ENCODE measurements at regions not wholly inside any gene's neighbourhood (a gene's known extent, or its start where the extent isn't known, plus 50 kb on each side); places are given as distances from the start of the nearest gene placed in this dataset.
"Not testable (repeated sequence)": the region's sequence is repeated elsewhere in the genome, so short reads cannot be mapped to it uniquely, and the experiment has no call there.

DNA sequence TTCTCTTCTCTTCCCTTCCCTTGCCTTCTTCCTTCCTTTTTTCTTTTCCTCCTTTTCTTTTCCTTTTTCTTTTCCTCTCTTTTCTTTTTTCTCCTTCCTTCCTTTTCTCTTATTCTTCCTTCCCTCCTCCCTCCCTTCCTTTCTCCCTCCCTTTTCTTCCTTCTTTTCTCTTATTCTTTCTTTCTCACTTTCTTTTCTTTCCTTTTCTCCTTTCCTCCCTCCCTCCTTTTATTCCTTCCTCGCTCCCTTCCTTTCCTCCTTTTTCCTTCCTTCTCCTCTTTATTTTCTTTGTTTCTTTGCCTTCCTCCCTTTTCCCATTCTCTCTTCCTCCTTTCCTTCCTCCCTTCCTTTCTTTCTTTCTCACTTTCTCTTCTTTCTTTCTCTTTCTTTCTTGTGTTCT lies 146.1 kb downstream of the ZNF92 start:
- DNase-seq, result not testable (repeated sequence)

DNA sequence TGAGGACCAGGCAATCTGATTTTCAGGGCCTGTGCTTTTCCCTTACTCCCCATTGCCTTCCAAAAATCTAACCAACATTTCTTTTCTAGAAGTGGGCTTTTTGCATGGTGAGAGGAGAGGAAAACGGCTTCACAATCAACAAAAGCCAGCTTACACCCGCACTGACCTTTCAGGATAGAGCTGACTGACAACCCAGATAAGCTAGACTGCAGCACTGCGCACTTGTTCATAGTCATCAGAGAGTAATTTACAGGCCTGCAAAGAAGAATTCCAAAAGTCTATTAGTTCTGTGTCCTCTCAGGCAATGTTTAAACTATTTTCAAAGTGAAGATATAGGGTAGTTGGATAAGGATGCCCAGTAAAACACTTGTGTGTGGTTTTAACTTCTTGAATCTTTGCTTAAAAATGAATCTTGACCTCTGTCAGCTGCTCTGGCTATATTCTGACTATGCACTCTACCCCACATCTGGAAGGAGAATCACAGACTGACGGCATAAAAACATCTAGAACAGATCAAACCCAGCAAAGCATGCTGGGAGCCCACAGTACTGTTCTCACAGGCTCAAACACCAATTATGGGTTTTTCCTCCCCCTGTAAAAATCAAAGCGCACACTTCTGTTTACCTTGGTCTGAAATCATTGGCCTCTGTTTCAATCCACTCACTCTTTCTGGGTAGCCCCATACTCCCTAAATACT lies 172.0 kb downstream of the ZNF92 start:
- DNase-seq, result not testable (repeated sequence)

DNA sequence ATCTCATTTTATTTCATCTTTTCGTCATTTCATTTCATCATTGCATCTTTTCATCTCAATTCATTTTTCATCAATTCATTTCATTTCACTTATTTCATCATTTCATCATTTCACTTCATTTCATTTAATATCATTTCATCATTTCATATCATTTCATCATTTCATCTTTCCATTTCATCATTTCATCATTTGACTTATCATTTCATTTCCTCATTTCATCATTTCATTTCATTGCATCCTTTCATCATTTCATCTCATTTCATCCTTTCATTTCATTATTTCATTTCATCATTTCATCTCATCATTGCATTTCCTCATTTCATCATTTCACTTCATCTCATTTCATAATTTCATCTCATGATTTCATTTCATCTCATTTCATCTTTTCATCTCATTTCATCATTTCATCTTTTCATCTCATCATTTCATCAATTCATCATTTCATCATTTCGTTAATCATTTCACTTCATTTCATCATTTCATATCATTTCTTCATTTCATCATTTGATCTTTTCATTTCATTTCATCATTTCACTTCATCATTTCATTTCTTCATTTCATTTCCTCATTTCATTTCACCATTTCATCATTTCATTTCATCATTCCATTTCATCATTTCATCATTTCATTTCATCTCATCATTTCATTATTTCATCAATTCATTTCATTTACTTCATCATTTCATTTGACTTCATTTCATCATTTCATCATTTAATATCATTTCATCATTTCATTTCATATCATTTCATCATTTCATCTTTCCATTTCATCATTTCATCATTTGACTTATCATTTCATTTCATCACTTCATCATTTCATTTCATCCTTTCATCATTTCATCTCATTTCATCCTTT lies 176.2 kb downstream of the ZNF92 start:
- not testable (repeated sequence) for DNase-seq

DNA sequence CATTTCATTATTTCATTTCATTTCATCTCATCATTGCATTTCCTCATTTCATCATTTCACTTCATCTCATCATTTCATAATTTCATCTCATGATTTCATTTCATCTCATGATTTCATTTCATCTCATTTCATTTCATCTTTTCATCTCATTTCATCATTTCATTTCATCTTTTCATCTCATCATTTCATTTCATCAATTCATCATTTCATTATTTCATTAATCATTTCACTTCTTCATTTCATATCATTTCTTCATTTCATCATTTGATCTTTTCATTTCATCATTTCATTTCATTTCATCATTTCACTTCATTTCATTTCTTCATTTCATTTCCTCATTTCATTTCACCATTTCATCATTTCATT lies 176.8 kb downstream of the ZNF92 start:
- DNase-seq, result not testable (repeated sequence)

DNA sequence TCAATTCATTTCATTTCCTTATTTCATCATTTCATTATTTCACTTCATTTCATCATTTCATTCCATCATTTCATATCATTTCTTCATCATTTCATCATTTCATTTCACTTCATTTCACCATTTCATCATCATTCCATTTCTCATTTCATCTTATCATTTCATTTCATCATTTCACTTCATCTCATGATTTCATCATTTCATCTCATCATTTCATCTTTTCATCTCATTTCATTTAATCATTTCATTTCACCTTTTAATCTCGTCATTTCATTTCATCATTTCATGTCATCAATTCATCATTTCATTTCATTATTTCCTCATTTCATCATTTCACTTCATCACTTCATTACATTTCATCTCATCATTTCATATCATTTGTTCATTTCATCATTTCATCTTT lies 177.4 kb downstream of the ZNF92 start:
- not testable (repeated sequence) for DNase-seq

DNA sequence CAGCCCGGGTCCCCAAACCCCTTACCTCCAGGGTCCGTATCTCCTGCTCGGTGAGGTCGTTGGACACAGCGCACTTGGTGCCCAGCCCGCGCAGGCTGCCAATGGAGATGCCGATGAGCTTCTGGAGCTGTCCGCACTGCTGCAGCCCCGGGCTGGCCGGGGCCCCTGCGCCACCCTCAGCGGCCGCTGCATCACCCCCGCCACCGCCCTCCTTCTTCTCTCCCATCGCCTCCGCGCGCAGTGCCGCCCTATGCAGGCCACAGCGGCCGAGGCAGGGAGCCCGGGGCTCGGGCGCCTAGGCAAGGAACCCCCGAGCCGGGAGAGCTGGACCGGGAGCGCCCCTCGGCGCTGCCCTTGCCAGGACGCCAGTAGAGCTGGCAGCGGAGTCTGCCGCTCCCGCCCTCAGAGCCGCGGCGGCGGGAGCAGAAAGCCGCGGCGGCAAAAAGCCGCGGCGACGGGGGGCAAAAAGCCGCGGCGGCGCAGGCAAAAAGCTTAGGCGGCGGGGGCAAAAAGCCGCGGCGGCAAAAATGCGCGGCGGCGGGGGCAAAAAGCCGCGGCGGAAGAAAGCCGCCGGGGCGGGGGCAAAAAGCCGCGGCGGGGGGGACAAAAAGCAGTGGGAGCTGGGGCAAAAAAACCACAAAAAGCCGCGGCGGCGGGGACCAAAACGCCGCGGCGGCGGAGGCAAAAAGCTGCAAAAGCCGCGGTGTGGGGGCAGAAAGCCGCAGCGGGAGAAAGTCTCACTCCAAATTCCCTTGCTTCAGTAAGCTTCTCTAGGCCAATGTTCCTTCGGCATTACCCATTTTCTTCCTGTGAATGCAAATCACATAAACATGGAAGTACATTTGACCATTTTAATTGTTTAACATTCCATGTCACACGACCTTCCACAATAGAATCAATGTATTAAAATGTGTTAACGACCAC lies 181.2 kb downstream of the ZNF92 start:
- not testable (repeated sequence) for DNase-seq

DNA sequence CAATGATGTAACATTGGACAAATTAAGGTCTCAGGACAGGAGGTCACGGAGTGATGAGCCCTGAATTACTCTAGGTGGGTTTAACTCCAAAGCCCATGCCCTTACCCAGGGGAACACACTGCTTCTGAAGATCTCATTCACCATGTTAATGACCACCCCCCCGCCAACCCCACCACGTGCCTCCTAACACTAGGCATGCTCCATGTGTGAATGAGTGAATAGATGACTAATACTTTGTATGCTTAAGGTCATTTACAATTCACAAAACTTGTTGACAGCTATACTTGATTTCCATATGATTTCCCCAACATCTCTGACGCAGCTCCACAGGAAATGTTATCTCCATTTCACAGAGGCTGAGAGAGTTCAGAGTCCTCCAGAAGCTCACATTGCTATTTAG lies 184.9 kb downstream of the ZNF92 start:
- not testable (repeated sequence) for DNase-seq

DNA sequence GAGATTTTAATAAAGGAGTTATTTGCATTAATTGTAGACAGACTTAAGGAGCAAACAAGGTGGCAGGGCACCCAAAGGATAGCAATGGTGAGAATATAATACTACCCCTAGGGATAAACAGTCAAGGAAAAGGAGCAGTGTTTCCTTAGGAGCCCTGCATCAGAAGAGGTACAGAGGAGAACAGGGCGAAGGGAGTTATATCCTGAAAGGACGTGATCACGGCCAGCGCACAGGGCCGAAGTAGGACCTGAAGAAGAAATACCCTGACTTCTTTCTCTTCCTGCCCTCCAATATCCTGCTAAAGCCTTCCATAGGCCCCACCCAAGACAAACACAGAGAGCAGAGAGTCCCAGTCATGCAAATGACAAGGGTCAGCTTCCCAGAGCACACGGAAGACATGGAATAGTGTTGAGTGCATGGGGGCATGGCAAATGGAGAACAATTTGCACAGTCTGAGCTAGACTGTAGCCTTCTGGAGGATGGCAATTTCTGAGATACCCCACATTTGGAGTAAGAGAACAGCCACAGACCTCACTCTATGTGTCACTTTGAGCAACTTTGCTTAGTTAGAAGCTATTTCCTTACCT lies 188.2 kb downstream of the ZNF92 start:
- DNase-seq, result not testable (repeated sequence)

DNA sequence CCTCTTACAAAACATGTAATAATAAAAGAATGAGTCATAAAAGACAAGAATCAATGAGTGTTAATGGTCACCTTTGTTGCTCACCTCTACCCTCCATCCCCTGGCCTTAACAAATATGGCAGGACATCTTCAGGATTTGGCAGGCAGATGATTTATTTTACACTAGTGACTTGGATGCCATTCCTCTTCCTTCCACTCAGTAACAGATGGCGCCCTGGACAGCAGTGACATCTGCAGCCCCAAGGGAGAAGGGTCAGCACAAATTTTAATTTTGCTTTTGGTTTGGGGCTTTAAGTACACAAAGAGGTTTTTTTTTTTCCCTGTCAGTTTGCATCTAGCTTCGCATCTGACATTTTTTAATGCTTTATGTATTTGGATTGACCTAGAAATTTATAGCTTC lies 188.9 kb downstream of the ZNF92 start:
- not testable (repeated sequence) for DNase-seq

DNA sequence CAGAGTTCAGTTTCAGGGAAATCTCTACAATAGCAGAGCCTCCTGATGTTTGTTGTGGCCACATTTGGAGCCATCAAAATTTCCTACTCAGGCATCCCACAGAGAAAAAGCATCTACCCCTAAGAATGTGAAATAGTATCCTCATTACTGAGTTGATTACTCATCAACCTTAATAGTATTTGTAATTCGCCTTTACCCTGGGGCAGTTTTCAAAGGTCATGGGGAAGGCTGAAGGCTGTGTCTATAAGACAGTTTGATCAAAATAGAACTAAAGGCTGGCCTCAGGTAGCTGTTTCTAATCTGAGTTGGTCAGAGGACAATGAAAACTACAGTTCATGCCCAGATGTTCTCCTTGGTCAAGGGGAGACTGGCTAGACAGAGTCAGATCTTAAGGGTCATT lies 189.7 kb downstream of the ZNF92 start:
- not testable (repeated sequence) for DNase-seq

DNA sequence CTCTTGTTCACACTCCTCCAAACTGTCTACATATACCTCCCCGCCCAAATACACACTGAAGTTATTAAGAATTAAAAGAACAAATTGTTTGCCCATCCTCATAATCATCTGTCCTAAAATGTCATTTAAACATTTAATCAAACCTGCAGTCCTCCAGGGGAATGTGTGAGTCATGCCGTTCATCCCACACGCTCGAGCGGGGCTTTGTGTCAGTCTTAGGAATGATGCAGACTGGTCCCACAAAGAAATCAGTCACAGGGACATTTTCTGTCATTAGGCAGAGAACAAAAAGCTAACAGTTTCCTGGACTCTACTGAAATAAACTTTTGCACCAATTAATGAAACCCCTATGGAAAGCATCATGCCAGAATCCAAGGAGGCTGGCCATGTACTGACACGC lies 194.6 kb downstream of the ZNF92 start:
- DNase-seq, result not testable (repeated sequence)

DNA sequence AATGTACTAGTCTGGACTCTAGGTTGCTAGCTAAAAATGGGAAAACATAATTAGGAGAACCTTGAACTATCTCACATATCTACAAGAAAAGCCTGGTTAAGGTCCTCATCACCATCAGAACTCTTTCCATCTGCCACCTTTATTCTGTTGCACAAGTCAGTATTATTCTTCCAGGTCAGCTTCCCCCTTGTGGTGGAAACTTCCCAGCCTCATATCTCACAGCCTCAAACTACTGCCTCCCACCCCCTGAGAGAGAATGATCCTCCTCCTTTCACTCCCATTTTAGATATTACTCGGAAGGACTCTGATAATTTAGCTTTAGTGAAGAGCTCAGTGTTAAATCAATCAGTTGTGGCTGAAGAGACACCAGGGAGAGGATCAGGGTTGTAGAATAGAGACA lies 197.3 kb downstream of the ZNF92 start:
- not testable (repeated sequence) for DNase-seq

DNA sequence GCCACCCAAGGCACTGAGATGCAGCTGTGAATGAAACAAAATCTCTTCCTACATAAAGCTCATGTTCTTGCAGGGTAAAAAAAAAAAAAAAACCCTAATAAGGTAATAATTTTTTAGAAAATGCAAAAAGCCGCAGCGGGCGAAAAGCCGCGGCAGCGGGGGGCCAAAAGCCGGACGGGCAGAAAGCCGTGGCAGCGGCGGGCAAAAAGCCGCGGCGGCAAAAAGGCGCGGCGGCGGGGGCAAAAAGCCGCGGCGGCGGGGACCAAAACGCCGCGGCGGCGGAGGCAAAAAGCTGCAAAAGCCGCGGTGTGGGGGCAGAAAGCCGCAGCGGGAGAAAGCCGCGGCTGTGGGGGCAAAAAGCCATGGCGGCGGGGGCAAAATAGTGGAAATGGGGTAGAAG lies 198.9 kb downstream of the ZNF92 start:
- not testable (repeated sequence) for DNase-seq

DNA sequence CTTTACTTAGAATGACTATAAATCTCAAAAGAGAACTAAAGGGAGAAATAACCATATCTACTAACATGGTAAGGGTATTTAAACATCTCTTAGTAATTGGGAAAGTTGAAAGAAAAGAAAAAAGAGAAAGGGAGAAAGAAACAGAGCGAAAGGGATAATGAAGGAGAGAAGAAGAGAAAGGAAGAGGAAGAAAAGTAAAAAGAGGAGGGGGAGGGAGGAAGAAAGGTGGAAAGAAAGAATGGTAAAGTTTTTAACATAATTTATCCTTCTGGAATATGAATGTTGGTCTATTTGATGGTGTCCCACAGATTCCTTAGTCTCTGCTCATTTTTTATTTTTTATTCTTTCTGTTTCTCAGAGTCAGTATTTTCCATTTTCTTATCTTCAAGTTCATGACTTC lies 202.7 kb downstream of the ZNF92 start:
- not testable (repeated sequence) for DNase-seq

DNA sequence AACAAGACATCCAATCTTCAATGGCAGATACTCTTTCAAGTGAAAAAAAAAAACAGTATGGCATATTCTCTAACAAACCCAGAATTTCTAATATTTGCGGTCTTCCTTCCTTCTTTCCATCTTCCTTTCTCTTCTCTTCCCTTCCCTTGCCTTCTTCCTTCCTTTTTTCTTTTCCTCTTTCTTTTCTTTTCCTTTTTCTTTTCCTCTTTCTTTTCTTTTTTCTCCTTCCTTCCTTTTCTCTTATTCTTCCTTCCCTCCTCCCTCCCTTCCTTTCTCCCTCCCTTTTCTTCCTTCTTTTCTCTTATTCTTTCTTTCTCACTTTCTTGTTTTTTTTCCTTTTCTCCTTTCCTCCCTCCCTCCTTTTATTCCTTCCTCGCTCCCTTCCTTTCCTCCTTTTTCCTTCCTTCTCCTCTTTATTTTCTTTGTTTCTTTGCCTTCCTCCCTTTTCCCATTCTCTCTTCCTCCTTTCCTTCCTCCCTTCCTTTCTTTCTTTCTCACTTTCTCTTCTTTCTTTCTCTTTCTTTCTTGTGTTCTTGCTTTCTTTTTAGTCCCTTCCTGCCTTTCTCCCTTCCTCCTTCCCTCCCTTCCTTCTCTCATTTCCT lies 209.0 kb downstream of the ZNF92 start:
- not testable (repeated sequence) for DNase-seq

DNA sequence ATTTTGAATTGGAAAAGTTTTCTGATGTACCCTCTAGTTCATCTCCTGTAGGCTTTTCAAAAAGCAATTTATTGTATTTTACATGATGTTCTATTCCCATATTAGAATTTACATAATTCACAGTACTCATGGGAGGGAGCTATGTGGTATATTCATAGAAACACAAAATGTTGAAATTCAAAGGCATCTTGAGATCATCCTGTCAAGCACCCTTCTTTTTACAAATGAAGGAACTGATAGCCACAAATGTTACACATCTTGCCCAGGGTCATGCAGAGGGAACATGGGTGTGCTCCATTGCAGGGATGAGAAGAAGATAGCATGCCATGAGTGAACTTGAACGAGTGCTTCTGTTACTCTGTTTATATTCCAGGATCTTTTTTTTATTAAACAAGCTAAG lies 228.8 kb downstream of the ZNF92 start:
- not testable (repeated sequence) for DNase-seq

DNA sequence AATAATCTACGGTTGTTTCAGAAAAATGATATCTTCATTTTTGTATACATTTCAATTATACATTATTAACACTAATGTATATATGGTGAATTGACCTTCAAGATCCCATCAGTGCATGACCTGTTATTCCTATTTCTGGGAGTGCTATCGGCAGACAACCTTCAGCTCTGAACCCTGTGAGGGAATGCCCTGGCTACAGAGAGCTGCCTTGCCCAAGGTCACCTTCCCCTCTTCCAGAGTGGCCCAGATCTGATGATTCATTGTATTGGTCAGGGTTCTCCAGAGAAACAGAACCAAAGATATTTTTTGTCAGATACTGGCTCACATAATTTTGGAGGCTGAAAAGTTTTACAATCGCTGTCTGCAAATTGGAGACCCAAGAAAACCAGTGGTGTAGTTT lies 235.5 kb downstream of the ZNF92 start:
- no peak for DNase-seq

DNA sequence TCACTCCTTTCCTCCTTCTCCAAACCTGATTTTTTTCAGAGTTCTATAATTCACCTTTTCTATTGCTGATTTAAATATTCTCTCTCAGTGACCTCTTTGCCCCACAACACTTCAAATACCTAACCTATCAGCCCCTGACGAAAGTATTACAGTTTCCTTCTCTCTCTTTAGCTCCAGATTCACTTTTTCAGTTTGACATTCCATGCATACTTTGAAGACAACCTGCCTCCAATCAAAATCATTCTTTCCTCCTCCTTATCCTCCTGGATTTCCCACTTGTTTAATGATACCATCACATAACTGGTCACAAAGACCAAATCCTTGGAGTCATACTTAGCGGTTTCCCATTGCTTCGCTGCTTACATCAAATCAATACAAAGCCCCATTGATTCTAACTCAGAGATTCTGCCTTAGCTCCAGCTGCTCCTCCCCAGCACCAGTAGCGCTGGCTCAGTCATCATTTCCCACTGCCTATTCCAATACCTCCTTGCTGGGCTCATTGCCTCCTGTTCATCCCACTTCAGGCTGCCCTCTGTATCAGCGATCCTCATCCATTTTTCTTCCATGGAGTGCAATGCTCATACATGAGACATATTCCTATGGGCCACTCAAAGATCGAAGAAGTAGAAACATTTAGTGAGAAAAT lies 240.1 kb downstream of the ZNF92 start:
- not testable (repeated sequence) for DNase-seq

DNA sequence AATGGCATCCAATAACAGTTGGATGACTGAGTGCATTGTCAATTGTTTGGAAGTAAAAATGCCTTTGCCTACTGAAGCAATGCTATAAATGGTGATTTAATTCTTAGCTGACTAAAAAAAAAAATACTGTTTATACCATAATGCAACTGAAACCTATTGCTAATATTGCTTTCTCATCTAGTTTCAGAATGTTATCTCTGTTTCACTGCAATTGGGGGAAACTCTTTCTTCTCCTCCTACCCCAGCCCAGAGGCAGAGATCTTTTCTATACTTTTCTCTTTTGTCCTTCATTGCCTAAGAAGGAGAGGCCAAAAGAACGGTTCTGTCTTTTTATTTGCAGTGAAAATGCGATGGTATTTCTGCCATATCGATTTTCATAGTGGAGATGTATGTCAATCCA lies 242.5 kb downstream of the ZNF92 start:
- not testable (repeated sequence) for DNase-seq

DNA sequence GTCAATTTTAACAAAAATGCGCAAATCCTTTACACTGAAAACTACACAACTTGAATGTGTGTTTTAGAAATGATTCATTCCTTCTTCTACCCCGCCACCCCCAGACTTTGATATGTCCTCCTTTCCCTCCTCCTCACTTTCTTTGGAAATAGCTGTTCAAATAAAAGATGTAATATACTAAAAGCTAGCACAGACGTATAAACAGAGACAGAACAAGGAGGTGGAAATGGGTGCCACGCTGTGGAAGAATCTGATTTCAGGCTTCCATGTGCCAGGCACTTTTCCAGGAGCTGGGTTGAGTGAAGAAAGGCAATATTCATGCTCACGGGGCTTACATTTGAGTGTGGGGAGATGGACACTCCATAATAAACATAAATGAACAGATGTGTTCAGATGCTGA lies 246.6 kb downstream of the ZNF92 start:
- not testable (repeated sequence) for DNase-seq

DNA sequence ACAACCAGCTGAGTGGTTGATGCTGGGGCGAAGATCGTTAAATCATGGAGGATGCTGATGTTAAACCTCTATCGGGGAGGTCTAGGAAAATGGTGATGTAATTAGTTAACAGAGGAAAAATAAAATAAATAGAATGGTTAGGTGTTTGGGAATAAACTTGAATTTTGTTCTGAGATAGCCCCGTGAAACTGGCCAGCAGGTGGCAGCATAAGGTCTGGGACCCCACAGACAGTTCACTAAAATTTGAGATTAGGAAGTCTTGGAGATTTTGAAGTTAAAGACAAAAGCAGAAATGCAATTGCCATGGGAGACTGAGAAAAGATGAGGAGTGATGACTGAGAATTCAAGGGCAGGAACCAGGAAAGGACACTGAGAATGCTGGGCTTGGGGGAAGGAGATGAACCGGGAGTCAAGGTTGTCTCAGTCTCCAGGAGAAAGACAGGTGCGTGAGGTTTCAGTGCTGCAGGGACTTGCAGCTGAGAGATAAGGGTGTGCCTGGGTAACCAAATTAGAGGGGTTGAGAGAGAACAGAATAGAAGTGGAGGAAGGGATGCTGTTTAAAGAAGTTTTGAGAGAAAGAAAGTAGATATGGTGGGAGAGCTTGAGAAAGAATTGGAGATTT lies 248.0 kb downstream of the ZNF92 start:
- DNase-seq, result peak; percentile 11 to 23
